HG03139 (cell line): ENCODE measurements at regions not wholly inside any gene's neighbourhood (a gene's known extent, or its start where the extent isn't known, plus 50 kb on each side); places are given as distances from the start of the nearest gene placed in this dataset.
A peak's percentile ranks its signal among the peaks of the same experiment; 100 is the strongest.
"Not testable (repeated sequence)": the region's sequence is repeated elsewhere in the genome, so short reads cannot be mapped to it uniquely, and the experiment has no call there.

Source experiments
- ATAC-seq: cut with Tn5 transposase; IDR thresholded peaks from one replicate; pipeline ENCODE4 v1.9.1; 2021; ENCODE audit not compliant: unreplicated experiment

GRCh38 chr4:154907345-154908045, 126.4 kb downstream of the RBM46 start:
- ATAC-seq, result not testable (repeated sequence)

DNA sequence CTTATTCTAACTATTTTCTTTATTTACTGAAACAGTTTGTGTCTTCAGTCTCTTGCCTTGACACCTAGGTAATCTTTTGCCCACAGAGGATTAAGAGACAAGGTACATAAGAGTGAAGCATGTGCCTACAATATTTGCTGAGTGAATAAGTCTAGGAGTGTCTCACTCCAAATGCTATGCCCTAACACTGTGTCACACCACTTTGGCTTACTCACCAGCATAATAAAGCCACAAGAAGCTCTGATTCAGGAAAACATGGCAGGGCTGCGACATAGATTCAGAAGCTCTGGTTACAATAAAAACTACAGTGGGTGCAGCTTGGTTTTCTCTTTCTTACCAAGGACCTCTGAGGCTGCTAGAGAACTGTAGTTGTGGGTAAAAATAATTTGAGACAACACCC, 127.1 kb downstream of the RBM46 start:
- ATAC-seq, result no peak

DNA sequence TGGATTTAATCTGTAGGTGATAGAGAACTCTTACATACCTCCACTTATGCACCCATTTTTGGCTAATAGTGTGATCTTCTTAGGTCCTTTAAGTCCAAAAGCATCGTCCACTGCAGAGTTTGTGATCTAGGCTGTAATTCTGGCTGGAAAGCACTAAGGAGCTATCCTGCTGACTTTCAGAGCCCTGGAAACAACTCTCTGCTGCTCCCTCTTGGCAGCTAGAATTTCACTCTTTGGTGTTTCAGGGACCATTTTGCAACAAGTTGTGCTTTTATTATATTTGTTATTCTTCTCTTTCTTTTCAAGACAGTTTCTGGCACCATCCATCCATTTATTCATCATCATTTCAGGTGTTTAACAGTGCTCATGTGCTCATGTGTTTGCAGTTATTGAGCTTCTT, 130.0 kb downstream of the RBM46 start:
- no peak for ATAC-seq

DNA sequence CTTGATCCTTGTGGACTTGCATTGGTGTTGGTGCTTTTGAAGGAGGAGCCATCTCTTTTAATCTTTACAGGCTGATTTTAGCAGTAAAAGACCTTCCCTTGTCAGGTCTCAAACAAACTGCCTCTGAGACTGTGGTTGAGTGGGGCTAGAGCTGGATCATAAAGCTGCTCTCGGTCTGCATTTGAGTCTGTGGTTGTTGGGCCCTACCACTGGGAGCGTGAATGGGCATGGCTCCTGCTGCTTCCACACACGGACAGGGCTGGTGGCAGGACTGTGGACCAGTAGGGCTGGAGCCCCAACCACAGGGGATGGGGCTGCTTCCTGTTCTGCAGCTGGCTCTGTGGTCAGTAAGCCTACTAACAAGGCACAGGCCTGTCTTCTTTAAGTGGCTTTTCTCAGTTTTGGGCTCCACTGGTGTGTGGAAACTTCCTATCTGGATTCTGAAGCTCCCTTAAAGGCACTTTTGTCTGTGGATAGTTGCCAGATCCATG, 130.6 kb downstream of the RBM46 start:
- ATAC-seq, result no peak

GRCh38 chr4:154916068-154916467, 135.0 kb downstream of the RBM46 start:
- ATAC-seq, result no peak

GRCh38 chr4:154927126-154927680, 146.1 kb downstream of the RBM46 start:
- ATAC-seq, result no peak

GRCh38 chr4:154928640-154929257, 147.7 kb downstream of the RBM46 start:
- ATAC-seq, result no peak

GRCh38 chr4:154936873-154937272, 155.8 kb downstream of the RBM46 start:
- ATAC-seq, result no peak

- no peak for ATAC-seq
Observed at GRCh38 chr4:154939851-154940250, 158.8 kb downstream of the RBM46 start.

DNA sequence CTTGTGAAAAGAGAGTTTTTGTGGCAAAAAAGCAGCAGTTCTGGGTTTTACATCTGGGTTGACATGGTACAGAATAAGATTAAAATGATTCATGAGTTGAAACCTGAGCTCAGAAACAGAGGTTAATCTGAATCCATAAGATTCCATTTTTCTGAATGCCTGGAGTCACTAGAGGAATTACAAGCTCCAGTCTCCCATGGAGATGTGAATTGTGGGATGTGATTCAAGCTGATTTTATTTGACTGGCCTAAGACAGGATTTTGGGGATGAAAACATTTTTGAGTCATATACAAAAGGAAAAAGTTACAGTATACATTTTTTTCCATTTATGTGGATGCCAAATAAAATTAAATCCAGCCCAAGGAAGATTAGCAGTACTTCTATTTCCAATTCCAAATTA, 161.1 kb downstream of the RBM46 start:
- ATAC-seq, result no peak

DNA sequence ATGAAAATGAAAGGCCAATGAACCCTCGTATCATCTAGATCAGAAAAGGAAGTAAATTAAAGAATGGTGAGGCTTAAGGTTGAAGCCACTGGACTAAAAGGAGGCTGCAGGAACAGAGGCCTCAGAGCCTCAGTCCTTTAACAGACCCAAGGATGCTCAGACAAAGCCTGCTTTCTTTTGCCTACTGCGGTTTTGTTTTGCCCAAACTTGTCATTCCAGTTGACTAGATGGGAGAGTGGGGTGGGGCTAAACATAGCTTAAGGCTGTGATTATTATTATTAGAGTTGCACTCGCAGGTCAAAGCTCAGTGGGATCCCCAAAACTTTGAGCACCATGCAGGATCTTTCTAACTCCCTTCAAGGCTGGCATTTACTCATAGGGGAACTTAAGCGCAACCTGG, 163.9 kb downstream of the RBM46 start:
- ATAC-seq, result no peak

- ATAC-seq, result no peak
Observed at GRCh38 chr4:154946113-154946512, 165.0 kb downstream of the RBM46 start.

GRCh38 chr4:154953691-154954090, 172.6 kb downstream of the RBM46 start:
- no peak for ATAC-seq

DNA sequence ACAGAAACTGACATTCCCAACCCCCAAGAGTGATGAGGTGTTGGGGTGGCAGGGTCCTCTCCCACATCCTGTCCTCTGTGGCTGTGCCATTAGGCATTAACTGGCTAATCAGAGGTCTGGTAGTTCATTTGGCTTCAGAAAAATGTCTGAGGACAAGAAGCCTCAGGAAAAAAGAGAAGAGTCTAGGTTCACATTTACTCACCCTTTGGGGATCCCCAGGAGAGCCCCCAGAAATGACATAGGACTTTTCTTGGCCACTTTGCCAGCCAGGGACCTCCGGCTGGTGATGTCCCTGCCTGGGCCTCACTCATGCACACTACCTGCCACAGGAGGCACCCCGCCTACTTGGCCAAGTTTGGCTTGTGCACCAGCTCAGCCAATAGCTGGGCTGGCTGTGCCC, 173.0 kb downstream of the RBM46 start:
- ATAC-seq, result no peak

DNA sequence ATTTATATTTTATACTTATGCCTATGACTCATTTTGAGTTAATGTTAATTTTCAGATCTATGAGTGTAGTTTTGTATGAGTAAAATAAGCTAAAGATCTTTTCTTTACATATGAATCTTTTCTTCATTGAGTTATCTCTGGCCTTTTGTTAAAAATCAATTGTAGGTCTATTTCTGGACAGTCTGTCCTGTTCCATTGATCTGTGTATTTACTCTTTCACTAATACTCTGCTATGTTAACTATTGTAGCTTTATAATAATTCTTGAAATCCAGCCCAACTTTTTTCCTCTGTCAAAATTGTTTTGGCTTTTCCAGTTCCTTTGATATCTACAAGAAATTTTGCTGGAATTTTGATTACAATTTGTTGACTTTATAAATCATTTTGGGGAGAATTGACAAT, 177.0 kb downstream of the RBM46 start:
- no peak for ATAC-seq

GRCh38 chr4:154958621-154959358, 177.7 kb downstream of the RBM46 start:
- ATAC-seq, result no peak

- ATAC-seq, result no peak
Observed at GRCh38 chr4:154959756-154960155, 178.7 kb downstream of the RBM46 start.

DNA sequence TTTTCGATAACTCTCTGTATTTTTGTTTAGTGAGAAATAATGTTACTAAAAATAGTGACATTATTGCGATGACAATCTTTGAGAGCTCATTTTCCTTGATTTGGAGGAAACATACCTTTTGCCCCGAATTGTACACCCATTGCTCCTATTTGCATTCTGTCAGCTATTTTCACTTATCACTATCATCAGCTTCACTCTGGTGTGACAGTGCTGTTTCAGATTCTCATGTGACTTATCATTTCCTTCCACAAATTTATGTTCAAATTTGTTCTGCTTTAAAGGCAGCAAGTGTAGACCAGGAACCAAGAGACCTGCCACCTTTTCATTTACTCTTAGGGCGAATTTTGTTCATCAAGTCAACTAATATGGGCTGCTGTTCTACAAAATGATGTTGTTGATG, 179.4 kb downstream of the RBM46 start:
- no peak for ATAC-seq

- peak; percentile 76 for ATAC-seq
Observed at GRCh38 chr4:154961263-154961662, 180.2 kb downstream of the RBM46 start.

- no peak for ATAC-seq
Observed at GRCh38 chr4:154973244-154974035, 192.4 kb downstream of the RBM46 start.

DNA sequence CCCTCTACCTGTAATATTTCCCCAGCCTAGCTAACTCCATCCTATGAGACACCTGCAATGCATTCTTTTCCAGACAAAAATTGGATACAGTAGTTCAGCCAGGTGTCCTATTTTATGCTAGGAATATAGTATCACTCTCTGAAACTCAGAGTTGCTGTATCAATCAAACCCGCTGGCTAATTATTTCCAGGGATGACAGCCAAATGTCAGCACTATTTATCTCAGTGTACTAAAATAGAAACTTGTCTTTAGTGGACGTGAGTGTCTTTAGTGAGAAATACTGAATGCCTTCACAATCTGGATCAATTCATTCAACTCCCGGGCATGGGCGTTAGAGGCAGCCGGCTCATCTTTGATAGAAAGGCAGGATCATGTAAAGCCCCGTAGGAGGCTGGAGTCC, 196.2 kb downstream of the RBM46 start:
- no peak for ATAC-seq
